ENCODE measurements at regions not wholly inside any gene's neighbourhood (a gene's known extent, or its start where the extent isn't known, plus 50 kb on each side); places are given as distances from the start of the nearest gene placed in this dataset.

- DNase-seq = no peak
Measured at GRCh38 chr7:17183630-17184328, 114.7 kb upstream of the AHR start.

- no peak for DNase-seq
Measured at GRCh38 chr7:17184805-17185689, 113.4 kb upstream of the AHR start.

GRCh38 chr7:17185690-17186070, 112.8 kb upstream of the AHR start:
- DNase-seq = no peak

- no peak for DNase-seq
Measured at GRCh38 chr7:17186745-17187530, 111.5 kb upstream of the AHR start.

- DNase-seq = no peak
Measured at GRCh38 chr7:17194656-17195055, 103.8 kb upstream of the AHR start.

- DNase-seq = no peak
Measured at GRCh38 chr7:17195576-17195975, 102.9 kb upstream of the AHR start.

- no peak for DNase-seq
Measured at GRCh38 chr7:17205910-17206309, 92.5 kb upstream of the AHR start.

GRCh38 chr7:17206349-17206905, 92.0 kb upstream of the AHR start:
- DNase-seq = no peak

GRCh38 chr7:17207220-17207619, 91.2 kb upstream of the AHR start:
- DNase-seq = no peak

GRCh38 chr7:17209101-17209500, 89.4 kb upstream of the AHR start:
- DNase-seq = no peak

GRCh38 chr7:17211307-17211836, 87.1 kb upstream of the AHR start:
- DNase-seq = no peak

GRCh38 chr7:17212188-17212587, 86.3 kb upstream of the AHR start:
- no peak for DNase-seq

- DNase-seq = no peak
Measured at GRCh38 chr7:17227766-17228490, 70.5 kb upstream of the AHR start.

GRCh38 chr7:17229228-17229627, 69.2 kb upstream of the AHR start:
- no peak for DNase-seq

- no peak for DNase-seq
Measured at GRCh38 chr7:17230099-17230807, 68.2 kb upstream of the AHR start.

- no peak for DNase-seq
Measured at GRCh38 chr7:17233603-17234002, 64.8 kb upstream of the AHR start.

GRCh38 chr7:17234030-17234397, 64.4 kb upstream of the AHR start:
- no peak for DNase-seq

- DNase-seq = no peak
Measured at GRCh38 chr7:17234398-17235031, 63.9 kb upstream of the AHR start.

GRCh38 chr7:17236171-17236570, 62.3 kb upstream of the AHR start:
- DNase-seq = no peak

GRCh38 chr7:17236603-17237002, 61.8 kb upstream of the AHR start:
- no peak for DNase-seq

- DNase-seq = no peak
Measured at GRCh38 chr7:17239046-17239445, 59.4 kb upstream of the AHR start.

All from right kidney (tissue), 1 donor.